ENCODE measurements at regions not wholly inside any gene's neighbourhood (a gene's known extent, or its start where the extent isn't known, plus 50 kb on each side); places are given as distances from the start of the nearest gene placed in this dataset.

DNA sequence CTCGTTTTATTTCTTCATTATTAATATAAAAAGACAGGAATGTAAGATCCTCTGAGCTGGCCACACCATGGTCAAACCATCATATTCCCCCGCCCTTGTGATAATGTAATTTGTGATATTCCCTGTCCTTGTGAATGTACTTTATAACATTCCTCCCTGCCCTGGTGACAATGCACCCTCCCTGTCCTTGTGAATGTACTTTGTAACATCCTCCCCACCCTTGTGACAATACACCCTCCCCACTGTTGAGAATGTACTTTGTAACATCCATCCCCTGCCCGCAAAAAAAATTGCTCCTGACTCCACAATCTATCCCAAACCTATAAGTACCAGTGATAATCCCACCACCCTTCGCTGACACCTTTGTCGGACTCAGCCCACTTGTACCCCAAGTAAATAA is 211.0 kb downstream of the MBD2 start:
- TF ChIP-seq, protein P1, sequence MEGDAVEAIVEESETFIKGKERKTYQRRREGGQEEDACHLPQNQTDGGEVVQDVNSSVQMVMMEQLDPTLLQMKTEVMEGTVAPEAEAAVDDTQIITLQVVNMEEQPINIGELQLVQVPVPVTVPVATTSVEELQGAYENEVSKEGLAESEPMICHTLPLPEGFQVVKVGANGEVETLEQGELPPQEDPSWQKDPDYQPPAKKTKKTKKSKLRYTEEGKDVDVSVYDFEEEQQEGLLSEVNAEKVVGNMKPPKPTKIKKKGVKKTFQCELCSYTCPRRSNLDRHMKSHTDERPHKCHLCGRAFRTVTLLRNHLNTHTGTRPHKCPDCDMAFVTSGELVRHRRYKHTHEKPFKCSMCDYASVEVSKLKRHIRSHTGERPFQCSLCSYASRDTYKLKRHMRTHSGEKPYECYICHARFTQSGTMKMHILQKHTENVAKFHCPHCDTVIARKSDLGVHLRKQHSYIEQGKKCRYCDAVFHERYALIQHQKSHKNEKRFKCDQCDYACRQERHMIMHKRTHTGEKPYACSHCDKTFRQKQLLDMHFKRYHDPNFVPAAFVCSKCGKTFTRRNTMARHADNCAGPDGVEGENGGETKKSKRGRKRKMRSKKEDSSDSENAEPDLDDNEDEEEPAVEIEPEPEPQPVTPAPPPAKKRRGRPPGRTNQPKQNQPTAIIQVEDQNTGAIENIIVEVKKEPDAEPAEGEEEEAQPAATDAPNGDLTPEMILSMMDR (IDR thresholded peaks at IDR 0.05), result no peak
- TF ChIP-seq POLR2A (IDR thresholded peaks at IDR 0.05) (no peak), EP300 (IDR thresholded peaks at IDR 0.05) (no peak)

Measured in ovary (tissue), 3 donors.